Upper lobe of left lung (tissue), 4 donors: ENCODE measurements at regions not wholly inside any gene's neighbourhood (a gene's known extent, or its start where the extent isn't known, plus 50 kb on each side); places are given as distances from the start of the nearest gene placed in this dataset.

Experiments used
- CTCF ChIP-seq, 6 experiments: fragments of 450-650 bp in 4 of 6; fragments of 200-600 bp in 2 of 6; sonication (generic) in 2 of 6; IDR thresholded peaks; one replicate each; pipeline ENCODE4 v1.5.1; 2016 to 2019; ENCODE audit warnings: antibody characterized with exemption in 6 of 6
- EP300 ChIP-seq, 4 donors: sonication (generic); formaldehyde crosslinking; IDR thresholded peaks; one replicate each; pipeline ENCODE4 v1.5.1; 2017; ENCODE audit warnings: antibody characterized with exemption in 4 of 4, control low read depth in 2 of 4
- POLR2A ChIP-seq, 4 donors: fragments of 450-650 bp; IDR thresholded peaks; one replicate each; pipeline ENCODE4 v1.5.1; 2016 to 2017; ENCODE audit warnings: antibody characterized with exemption in 4 of 4, mild to moderate bottlenecking in 2 of 4
- POLR2AphosphoS5 ChIP-seq, 2 donors: sonication (generic); formaldehyde crosslinking; IDR thresholded peaks; one replicate each; pipeline ENCODE4 v1.5.1; 2017; ENCODE audit warnings: antibody characterized with exemption in 2 of 2

DNA sequence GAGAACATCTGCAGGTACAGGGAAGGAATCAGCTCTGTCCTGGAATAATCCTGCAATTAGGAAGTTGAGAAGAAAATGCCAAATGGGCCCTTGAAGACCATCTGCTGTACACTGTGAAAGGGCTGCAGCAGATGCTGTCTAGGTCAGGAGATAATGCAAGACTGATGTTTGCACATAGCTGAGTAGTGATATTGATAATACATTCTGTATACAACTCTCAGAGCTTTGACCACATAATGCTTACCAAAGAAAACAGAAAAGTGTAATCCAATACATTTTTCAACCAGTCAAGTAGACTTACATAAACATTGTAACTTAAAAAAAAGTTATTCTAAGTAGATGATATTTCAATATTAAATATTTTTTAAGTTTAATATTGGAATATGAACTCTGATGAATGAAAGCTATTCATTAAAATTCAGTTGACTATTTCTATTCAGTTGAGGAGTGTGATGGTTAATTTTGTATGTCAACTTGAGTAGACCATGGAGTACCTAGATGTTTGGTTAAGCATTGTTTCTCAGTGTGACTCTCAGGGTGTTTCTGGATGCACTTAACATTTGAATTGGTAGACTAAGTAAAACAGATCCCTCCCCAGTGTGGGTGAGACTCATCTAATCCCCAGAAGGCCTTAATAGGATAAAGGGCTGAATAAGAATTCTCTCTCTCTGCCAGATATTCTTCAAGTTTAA is 380.1 kb upstream of the PRR16 start:
- TF ChIP-seq CTCF (IDR thresholded peaks at IDR 0.05) (no peak), POLR2AphosphoS5 (IDR thresholded peaks at IDR 0.05) (no peak), POLR2A (IDR thresholded peaks at IDR 0.05) (no peak), EP300 (IDR thresholded peaks at IDR 0.05) (no peak)
